ENCODE measurements at regions not wholly inside any gene's neighbourhood (a gene's known extent, or its start where the extent isn't known, plus 50 kb on each side); places are given as distances from the start of the nearest gene placed in this dataset.
A peak's percentile ranks its signal among the peaks of the same experiment; 100 is the strongest.

- Histone ChIP-seq H3K27me3 (replicated peaks) (no peaks in the 10 kb centered on the region), H3K4me1 (replicated peaks) (no peaks in the 10 kb centered on the region), H3K27ac (no peak overlapping the region), H3K36me3 (no peaks in the 10 kb centered on the region), H3K4me3 (no peak overlapping the region), H3K9me3 (replicated peaks) (no peaks in the 10 kb centered on the region)
- no peak for DNase-seq (ENCODE audit: low read depth in 1 of 2, low spot score in 2 of 2)
Observed at GRCh38 chr1:62370594-62370993, 51.4 kb upstream of the KANK4 start.

GRCh38 chr1:62371375-62371774 lies 52.1 kb upstream of the KANK4 start:
- DNase-seq (ENCODE audit: low read depth in 1 of 2, low spot score in 2 of 2), result no peak
- Histone ChIP-seq H3K4me1 (replicated peaks) (no peaks in the 10 kb centered on the region), H3K4me3 (no peak overlapping the region)

DNA sequence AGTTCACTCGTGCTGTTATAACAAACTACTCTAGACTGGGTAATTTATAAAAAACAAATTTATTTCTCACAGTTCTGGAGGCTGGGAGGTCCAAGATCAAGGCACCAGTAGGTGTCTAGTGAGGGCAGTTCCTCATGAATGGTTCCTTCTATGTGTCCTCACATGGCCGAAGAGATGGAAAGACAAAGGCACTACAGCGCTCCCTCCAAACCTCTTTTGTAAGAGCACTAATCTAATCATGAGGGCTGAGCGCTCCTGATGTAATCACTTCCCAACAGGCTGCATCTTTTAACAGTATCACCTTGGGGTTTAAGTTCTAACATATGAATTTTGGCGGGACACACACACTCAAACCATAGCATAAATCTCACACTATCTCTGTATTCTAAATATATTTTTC lies 54.0 kb upstream of the KANK4 start:
- no peaks in the 10 kb centered on the region for H3K27me3 ChIP-seq (replicated peaks)
- H3K4me1 ChIP-seq (replicated peaks), result no peaks in the 10 kb centered on the region
- no peaks in the 10 kb centered on the region for H3K36me3 ChIP-seq
- H3K27ac ChIP-seq, result no peak overlapping the region
- no peaks in the 10 kb centered on the region for H3K9me3 ChIP-seq (replicated peaks)
- DNase-seq (ENCODE audit: low read depth in 1 of 2, low spot score in 2 of 2), result no peak
- no peak overlapping the region for H3K4me3 ChIP-seq

More at GRCh38 chr1:62371375-62371774, 52.1 kb upstream of the KANK4 start:
- no peaks in the 10 kb centered on the region for H3K27me3 ChIP-seq (replicated peaks)
- H3K36me3 ChIP-seq, result no peaks in the 10 kb centered on the region
- no peaks in the 10 kb centered on the region for H3K9me3 ChIP-seq (replicated peaks)
- H3K27ac ChIP-seq, result no peak overlapping the region

GRCh38 chr1:62377043-62377562 lies 57.9 kb upstream of the KANK4 start:
- H3K27me3 ChIP-seq (replicated peaks), result no peaks in the 10 kb centered on the region
- no peaks in the 10 kb centered on the region for H3K36me3 ChIP-seq
- no peak overlapping the region for H3K27ac ChIP-seq
- no peaks in the 10 kb centered on the region for H3K9me3 ChIP-seq (replicated peaks)
- peaks cover 3% of the 10 kb centered on the region for H3K4me1 ChIP-seq (replicated peaks)
- no peak for DNase-seq (ENCODE audit: low read depth in 1 of 2, low spot score in 2 of 2)
- no peak overlapping the region for H3K4me3 ChIP-seq

- Histone ChIP-seq H3K4me1 (replicated peaks) (peaks cover 26% of the 10 kb centered on the region), H3K4me3 (no peak overlapping the region), H3K36me3 (no peaks in the 10 kb centered on the region), H3K27ac (no peak overlapping the region), H3K9me3 (replicated peaks) (no peaks in the 10 kb centered on the region), H3K27me3 (replicated peaks) (no peaks in the 10 kb centered on the region)
- no peak for DNase-seq (ENCODE audit: low read depth in 1 of 2, low spot score in 2 of 2)
Observed at GRCh38 chr1:62380181-62380580, 56.7 kb upstream of the USP1 start.

DNA sequence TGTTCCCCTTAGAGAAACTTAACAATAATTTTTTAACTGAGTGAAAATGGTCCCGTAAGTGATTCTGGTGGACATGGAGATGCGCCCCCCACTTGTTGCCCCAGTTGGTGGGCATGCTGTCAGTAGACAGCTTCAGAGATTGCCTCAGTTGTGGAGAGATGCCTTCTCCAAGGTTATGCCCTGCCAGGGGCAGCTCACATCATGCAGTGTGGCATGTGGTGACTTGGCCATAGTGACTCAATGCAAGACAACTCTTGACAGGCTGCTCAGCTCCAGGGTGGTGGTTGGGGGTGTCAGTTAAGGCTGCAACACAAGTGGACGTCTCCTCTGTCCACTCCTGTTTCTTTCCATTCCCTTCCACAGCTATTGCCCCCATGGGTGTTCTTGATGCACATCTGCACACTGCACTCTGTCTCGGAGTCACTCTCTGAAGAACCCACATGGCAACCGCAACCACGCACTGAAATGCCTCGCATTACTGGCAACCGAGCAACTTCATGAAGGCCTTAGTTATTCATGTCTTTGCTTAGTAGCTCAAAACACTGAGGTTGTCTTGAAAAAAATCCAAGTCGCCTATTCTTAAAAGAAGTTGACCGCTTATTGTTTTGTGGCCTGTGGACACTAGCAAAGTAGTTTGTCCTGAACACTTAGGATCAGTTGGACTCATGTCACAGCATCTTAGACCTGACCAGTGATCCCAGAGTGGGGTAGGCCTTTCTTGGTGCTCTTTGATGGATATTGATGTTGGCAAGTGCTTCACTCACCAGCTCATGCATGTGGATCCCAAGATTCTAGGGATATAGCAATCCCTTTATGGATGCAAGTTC lies 54.8 kb upstream of the USP1 start:
- Histone ChIP-seq H3K36me3 (no peaks in the 10 kb centered on the region), H3K9me3 (replicated peaks) (no peaks in the 10 kb centered on the region), H3K4me1 (replicated peaks) (peaks cover 34% of the 10 kb centered on the region), H3K27me3 (replicated peaks) (no peaks in the 10 kb centered on the region), H3K27ac (peak overlapping the region; percentile 25; the same call in 1 of the 2 replicates), H3K4me3 (no peak overlapping the region)
- peak in 1 of 2 experiments; percentile 5 for DNase-seq (ENCODE audit: low read depth in 1 of 2, low spot score in 2 of 2)

GRCh38 chr1:62382658-62382955 lies 54.2 kb upstream of the USP1 start:
- no peaks in the 10 kb centered on the region for H3K36me3 ChIP-seq
- peak overlapping the region; percentile 25; the same call in 1 of the 2 replicates for H3K27ac ChIP-seq
- H3K4me3 ChIP-seq, result no peak overlapping the region
- DNase-seq (ENCODE audit: low read depth in 1 of 2, low spot score in 2 of 2), result no peak
- H3K27me3 ChIP-seq (replicated peaks), result no peaks in the 10 kb centered on the region
- H3K9me3 ChIP-seq (replicated peaks), result no peaks in the 10 kb centered on the region
- H3K4me1 ChIP-seq (replicated peaks), result peaks cover 34% of the 10 kb centered on the region

DNA sequence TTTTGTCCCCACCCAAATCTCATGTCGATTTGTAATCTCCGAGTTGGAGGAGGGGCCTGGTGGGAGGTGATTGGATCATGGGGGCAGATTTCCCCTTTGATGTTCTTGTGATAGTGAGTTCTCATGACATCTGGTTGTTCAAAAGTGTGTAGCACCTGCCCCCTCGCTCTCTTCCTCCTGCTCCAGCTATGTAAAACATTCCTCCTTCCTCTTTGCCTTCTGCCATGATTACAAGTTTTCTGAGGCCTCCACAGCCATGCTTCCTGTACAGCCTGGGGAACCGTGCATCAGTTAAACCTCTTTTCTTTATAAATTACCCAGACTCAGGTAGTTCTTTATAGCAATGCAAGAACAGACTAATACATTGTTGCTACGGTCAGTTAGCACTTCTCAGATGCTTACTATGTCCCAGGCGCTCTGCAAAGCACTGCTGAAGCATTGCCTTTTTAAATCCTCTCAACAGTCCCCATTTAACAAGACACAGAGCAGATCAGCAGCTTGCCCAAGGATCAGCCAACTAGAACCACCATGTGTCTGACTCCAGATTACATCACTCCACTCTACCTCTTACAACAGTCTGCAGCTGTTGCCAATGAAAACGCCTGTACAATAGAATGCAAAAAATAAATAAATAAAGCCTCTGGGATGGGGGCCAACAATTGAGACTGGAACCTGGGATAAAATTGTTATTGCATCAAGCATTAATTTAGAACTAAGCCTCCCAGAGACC lies 52.4 kb upstream of the USP1 start:
- no peak overlapping the region for H3K4me3 ChIP-seq
- DNase-seq (ENCODE audit: low read depth in 1 of 2, low spot score in 2 of 2), result peak; percentile 55 to 72
- no peaks in the 10 kb centered on the region for H3K27me3 ChIP-seq (replicated peaks)
- peaks cover 34% of the 10 kb centered on the region for H3K4me1 ChIP-seq (replicated peaks)
- no peaks in the 10 kb centered on the region for H3K36me3 ChIP-seq
- no peaks in the 10 kb centered on the region for H3K9me3 ChIP-seq (replicated peaks)
- H3K27ac ChIP-seq, result peak overlapping the region; percentile 37

- no peak overlapping the region for H3K27ac ChIP-seq
Observed at GRCh38 chr1:62385923-62386322, 50.9 kb upstream of the USP1 start.

GRCh38 chr1:62386351-62387121 lies 50.3 kb upstream of the USP1 start:
- no peak for DNase-seq (ENCODE audit: low read depth in 1 of 2, low spot score in 2 of 2)
- H3K27ac ChIP-seq, result no peak overlapping the region

More at GRCh38 chr1:62385923-62386322, 50.9 kb upstream of the USP1 start:
- H3K9me3 ChIP-seq (replicated peaks), result no peaks in the 10 kb centered on the region
- no peak for DNase-seq (ENCODE audit: low read depth in 1 of 2, low spot score in 2 of 2)
- H3K27me3 ChIP-seq (replicated peaks), result no peaks in the 10 kb centered on the region
- peaks cover 43% of the 10 kb centered on the region for H3K4me1 ChIP-seq (replicated peaks)
- no peaks in the 10 kb centered on the region for H3K36me3 ChIP-seq
- no peak overlapping the region for H3K4me3 ChIP-seq

More at GRCh38 chr1:62386351-62387121, 50.3 kb upstream of the USP1 start:
- H3K36me3 ChIP-seq, result no peaks in the 10 kb centered on the region
- H3K27me3 ChIP-seq (replicated peaks), result no peaks in the 10 kb centered on the region
- peaks cover 49% of the 10 kb centered on the region for H3K4me1 ChIP-seq (replicated peaks)
- H3K9me3 ChIP-seq (replicated peaks), result no peaks in the 10 kb centered on the region
- no peak overlapping the region for H3K4me3 ChIP-seq
